Thoracic aorta (tissue), 2 donors: ENCODE measurements at regions not wholly inside any gene's neighbourhood (a gene's known extent, or its start where the extent isn't known, plus 50 kb on each side); places are given as distances from the start of the nearest gene placed in this dataset.

Experiments used
- ATAC-seq: fragments of 150-250 bp; one replicate; pipeline ENCODE4 v1.8.0; 2017; ENCODE audit warnings: low read depth; ENCODE audit not compliant: insufficient number of reproducible peaks, low FRiP score
- DNase-seq: peaks from one replicate; pipeline ENCODE4 v3.0.0-alpha.2; 2020; ENCODE audit warnings: low spot score
- H3K27ac ChIP-seq, 2 donors: fragments of 200-600 bp; sonication (generic); 1 replicate in 1 of 2; 2 replicates in 1 of 2; pipeline ENCODE4 v1.5.1; 2016; ENCODE audit warnings: mild to moderate bottlenecking in 2 of 2, moderate library complexity in 2 of 2
- H3K27me3 ChIP-seq: fragments of 200-600 bp; sonication (generic); replicated peaks from 2 replicates; pipeline ENCODE4 v1.6.0; 2016; ENCODE audit warnings: mild to moderate bottlenecking; ENCODE audit not compliant: insufficient read depth
- H3K36me3 ChIP-seq: fragments of 200-600 bp; sonication (generic); one replicate; pipeline ENCODE4 v1.5.1; 2016
- H3K4me1 ChIP-seq, 2 donors: fragments of 200-600 bp; sonication (generic); 1 replicate in 1 of 2; 2 replicates in 1 of 2; pipeline versions ENCODE4 v1.5.1 to v1.6.0; 2016; ENCODE audit warnings: low read depth in 2 of 2, mild to moderate bottlenecking in 1 of 2; ENCODE audit not compliant: control insufficient read depth in 1 of 2
- H3K4me3 ChIP-seq: fragments of 200-600 bp; sonication (generic); 2 replicates; pipeline ENCODE4 v1.5.1; 2016; ENCODE audit warnings: mild to moderate bottlenecking
- H3K9me3 ChIP-seq: fragments of 200-600 bp; sonication (generic); 2 replicates; pipeline ENCODE4 v1.5.1; 2016
- TF ChIP-seq, protein P1 (sequence below): fragments of 200-600 bp; sonication (generic); IDR thresholded peaks from one replicate; pipeline ENCODE4 v1.5.1; 2019; ENCODE audit warnings: antibody characterized with exemption

DNA sequence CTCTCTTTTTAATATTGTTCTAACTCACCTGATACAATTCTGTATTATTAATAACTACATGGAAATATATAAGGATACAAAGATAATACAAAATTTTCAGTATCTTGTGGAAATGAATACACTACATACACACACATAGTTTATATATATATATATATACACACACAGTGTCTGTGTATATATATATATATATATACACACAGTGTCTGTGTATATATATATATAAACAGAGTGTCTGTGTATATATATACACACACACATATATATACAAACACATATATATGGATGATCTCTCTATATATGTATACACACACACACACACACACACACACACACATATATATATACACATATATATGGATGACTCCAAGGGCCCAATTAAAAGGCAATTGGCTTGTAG, 749.1 kb downstream of the DACH1 start:
- H3K9me3 ChIP-seq, result no peaks in the 10 kb centered on the region
- ATAC-seq (no peak), DNase-seq (no peak)
- TF ChIP-seq, protein P1, sequence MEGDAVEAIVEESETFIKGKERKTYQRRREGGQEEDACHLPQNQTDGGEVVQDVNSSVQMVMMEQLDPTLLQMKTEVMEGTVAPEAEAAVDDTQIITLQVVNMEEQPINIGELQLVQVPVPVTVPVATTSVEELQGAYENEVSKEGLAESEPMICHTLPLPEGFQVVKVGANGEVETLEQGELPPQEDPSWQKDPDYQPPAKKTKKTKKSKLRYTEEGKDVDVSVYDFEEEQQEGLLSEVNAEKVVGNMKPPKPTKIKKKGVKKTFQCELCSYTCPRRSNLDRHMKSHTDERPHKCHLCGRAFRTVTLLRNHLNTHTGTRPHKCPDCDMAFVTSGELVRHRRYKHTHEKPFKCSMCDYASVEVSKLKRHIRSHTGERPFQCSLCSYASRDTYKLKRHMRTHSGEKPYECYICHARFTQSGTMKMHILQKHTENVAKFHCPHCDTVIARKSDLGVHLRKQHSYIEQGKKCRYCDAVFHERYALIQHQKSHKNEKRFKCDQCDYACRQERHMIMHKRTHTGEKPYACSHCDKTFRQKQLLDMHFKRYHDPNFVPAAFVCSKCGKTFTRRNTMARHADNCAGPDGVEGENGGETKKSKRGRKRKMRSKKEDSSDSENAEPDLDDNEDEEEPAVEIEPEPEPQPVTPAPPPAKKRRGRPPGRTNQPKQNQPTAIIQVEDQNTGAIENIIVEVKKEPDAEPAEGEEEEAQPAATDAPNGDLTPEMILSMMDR, result no peak
- H3K36me3 ChIP-seq, result no peaks in the 10 kb centered on the region
- H3K4me1 ChIP-seq, result no peaks in the 10 kb centered on the region
- no peak overlapping the region for H3K27ac ChIP-seq
- no peak overlapping the region for H3K4me3 ChIP-seq
- no peaks in the 10 kb centered on the region for H3K27me3 ChIP-seq

DNA sequence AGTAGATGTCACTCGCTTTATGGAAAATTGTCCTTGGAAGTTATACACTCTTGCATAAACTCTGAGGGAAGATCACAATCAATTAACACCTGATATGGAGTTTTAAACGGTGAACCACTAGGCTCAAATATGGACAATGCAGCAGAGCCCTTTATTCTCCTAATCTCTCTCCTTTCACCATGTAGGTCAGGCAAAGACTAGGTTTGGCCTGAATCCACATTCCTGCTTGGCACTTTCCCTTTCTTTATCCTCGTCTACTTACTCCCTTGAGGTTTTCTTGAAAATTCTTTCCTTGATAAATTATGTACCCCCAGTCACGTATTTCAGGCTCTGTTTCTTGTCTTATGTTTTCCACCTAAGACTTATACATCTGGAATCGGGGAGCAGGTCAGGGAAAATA, 751.7 kb downstream of the DACH1 start:
- Histone ChIP-seq H3K27me3 (no peaks in the 10 kb centered on the region), H3K36me3 (no peaks in the 10 kb centered on the region), H3K27ac (no peak overlapping the region), H3K9me3 (no peaks in the 10 kb centered on the region), H3K4me3 (no peak overlapping the region), H3K4me1 (no peaks in the 10 kb centered on the region)
- TF ChIP-seq, protein P1, result no peak
- DNase-seq (no peak), ATAC-seq (no peak)

GRCh38 chr13:71096421-71096820, 770.6 kb downstream of the DACH1 start:
- no peaks in the 10 kb centered on the region for H3K36me3 ChIP-seq
- no peak for DNase-seq
- H3K27ac ChIP-seq, result no peak overlapping the region
- no peak for ATAC-seq
- no peak overlapping the region for H3K4me3 ChIP-seq
- no peaks in the 10 kb centered on the region for H3K4me1 ChIP-seq
- no peaks in the 10 kb centered on the region for H3K9me3 ChIP-seq
- TF ChIP-seq, protein P1, result no peak
- no peaks in the 10 kb centered on the region for H3K27me3 ChIP-seq

GRCh38 chr13:71090990-71091389, 776.0 kb downstream of the DACH1 start:
- no peak overlapping the region for H3K27ac ChIP-seq
- no peak overlapping the region for H3K4me3 ChIP-seq
- no peaks in the 10 kb centered on the region for H3K4me1 ChIP-seq
- no peaks in the 10 kb centered on the region for H3K9me3 ChIP-seq
- TF ChIP-seq, protein P1, result no peak
- H3K27me3 ChIP-seq, result no peaks in the 10 kb centered on the region
- ATAC-seq, result no peak
- DNase-seq, result no peak
- H3K36me3 ChIP-seq, result no peaks in the 10 kb centered on the region

DNA sequence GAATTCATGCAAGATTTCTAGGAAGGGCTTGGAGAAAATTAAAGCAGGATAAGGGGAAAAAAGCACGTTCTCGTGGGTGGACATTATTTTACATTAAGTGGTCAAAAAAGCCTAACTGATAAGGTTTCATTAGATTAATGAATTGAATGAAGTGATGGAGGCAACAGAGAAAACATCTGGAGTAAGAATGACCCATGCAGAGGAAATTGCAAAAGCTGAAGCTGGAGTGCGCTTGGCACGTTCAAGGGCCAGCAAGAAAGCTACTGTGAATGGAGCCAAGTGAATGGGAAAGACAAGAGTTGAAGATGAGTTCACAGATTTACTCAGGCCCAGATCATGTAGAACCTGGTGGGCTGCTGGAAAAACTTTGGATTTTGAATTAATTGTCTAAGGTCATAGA, 777.9 kb downstream of the DACH1 start:
- Histone ChIP-seq H3K4me1 (no peaks in the 10 kb centered on the region), H3K27me3 (no peaks in the 10 kb centered on the region), H3K36me3 (no peaks in the 10 kb centered on the region), H3K27ac (no peak overlapping the region), H3K4me3 (no peak overlapping the region), H3K9me3 (no peaks in the 10 kb centered on the region)
- DNase-seq, result no peak
- no peak for ATAC-seq
- TF ChIP-seq, protein P1, result no peak
